GM23338 (cell line): ENCODE measurements at regions not wholly inside any gene's neighbourhood (a gene's known extent, or its start where the extent isn't known, plus 50 kb on each side); places are given as distances from the start of the nearest gene placed in this dataset.

Source experiments
- ATAC-seq: fragments of 200-7000 bp; cut with Tn5 transposase; 3 replicates; pipeline ENCODE4 v1.9.1; 2020
- DNase-seq: peaks from one replicate; pipeline ENCODE4 v3.0.0-alpha.2; 2015; ENCODE audit warnings: low spot score
- H2AFZ ChIP-seq: fragments of 200-600 bp; sonication (generic); 2 replicates; pipeline ENCODE4 v1.8.0; 2016; ENCODE audit warnings: antibody characterized with exemption, mild to moderate bottlenecking, moderate library complexity
- H3F3A ChIP-seq: fragments of 200-600 bp; sonication (generic); replicated peaks from 2 replicates; pipeline ENCODE4 v1.8.0; 2017; ENCODE audit warnings: antibody characterized with exemption, mixed run types, low read depth
- H3K27ac ChIP-seq: fragments of 200-600 bp; sonication (generic); 2 replicates; pipeline ENCODE4 v1.6.1; 2016; ENCODE audit warnings: low read depth
- H3K27me3 ChIP-seq: fragments of 200-600 bp; sonication (generic); 2 replicates; pipeline ENCODE4 v1.8.0; 2016; ENCODE audit warnings: mild to moderate bottlenecking, mixed run types, moderate library complexity; ENCODE audit not compliant: insufficient read depth
- H3K36me3 ChIP-seq: fragments of 200-600 bp; sonication (generic); 2 replicates; pipeline ENCODE4 v1.8.0; 2016; ENCODE audit warnings: mild to moderate bottlenecking; ENCODE audit not compliant: insufficient read depth
- H3K4me1 ChIP-seq: fragments of 200-600 bp; sonication (generic); 2 replicates; pipeline ENCODE4 v1.8.0; 2016; ENCODE audit warnings: mild to moderate bottlenecking, moderate library complexity; ENCODE audit not compliant: insufficient read depth
- H3K4me2 ChIP-seq: fragments of 200-600 bp; sonication (generic); 2 replicates; pipeline ENCODE4 v1.7.1; 2017; ENCODE audit warnings: mixed run types
- H3K4me3 ChIP-seq: fragments of 200-600 bp; sonication (generic); 2 replicates; pipeline ENCODE4 v1.6.1; 2016; ENCODE audit warnings: mixed run types
- H3K79me2 ChIP-seq: fragments of 200-600 bp; sonication (generic); replicated peaks from 2 replicates; pipeline ENCODE4 v1.8.0; 2017; ENCODE audit warnings: mild to moderate bottlenecking; ENCODE audit not compliant: insufficient read depth
- H3K9me2 ChIP-seq: fragments of 200-600 bp; sonication (generic); 2 replicates; pipeline ENCODE4 v1.8.0; 2017; ENCODE audit not compliant: insufficient read depth
- H4K20me1 ChIP-seq: fragments of 200-600 bp; sonication (generic); replicated peaks from 2 replicates; pipeline ENCODE4 v1.8.0; 2017; ENCODE audit warnings: mild to moderate bottlenecking; ENCODE audit not compliant: insufficient read depth
- H3K27ac Mint-ChIP-seq: 2 replicates; pipeline ENCODE4 v1.8.0; 2020; ENCODE audit warnings: inconsistent platforms, mild to moderate bottlenecking, moderate library complexity, mixed read lengths
- H3K27me3 Mint-ChIP-seq: 3 replicates; pipeline ENCODE4 v1.8.0; 2022; ENCODE audit warnings: low read depth, mild to moderate bottlenecking, moderate library complexity, mixed read lengths, inconsistent platforms; ENCODE audit not compliant: insufficient read depth, poor library complexity
- H3K36me3 Mint-ChIP-seq: 3 replicates; pipeline ENCODE4 v1.8.0; 2021; ENCODE audit warnings: low read depth, mild to moderate bottlenecking, inconsistent platforms, moderate library complexity, mixed read lengths
- H3K4me1 Mint-ChIP-seq: 3 replicates; pipeline ENCODE4 v1.8.0; 2020; ENCODE audit warnings: mild to moderate bottlenecking, inconsistent platforms, mixed read lengths
- H3K4me3 Mint-ChIP-seq: 3 replicates; pipeline ENCODE4 v1.8.0; 2021; ENCODE audit warnings: moderate library complexity, mild to moderate bottlenecking, inconsistent platforms, mixed read lengths
- H3K9me3 Mint-ChIP-seq: 3 replicates; pipeline ENCODE4 v1.8.0; 2020; ENCODE audit warnings: moderate library complexity, mild to moderate bottlenecking, inconsistent platforms, mixed read lengths
- CREB1 ChIP-seq: fragments of 250-450 bp; sonication (Bioruptor Pico); IDR thresholded peaks from 2 replicates; pipeline ENCODE4 v1.5.0; 2020; ENCODE audit warnings: low read depth, mild to moderate bottlenecking, moderate library complexity
- ETS1 ChIP-seq: IDR thresholded peaks from 2 replicates; pipeline ENCODE4 v1.6.1; 2016; ENCODE audit warnings: antibody characterized with exemption
- EZH2 ChIP-seq: fragments of 200-600 bp; sonication (generic); IDR thresholded peaks from one replicate; pipeline ENCODE4 v1.8.0; 2017; ENCODE audit warnings: antibody characterized with exemption, mild to moderate bottlenecking, low read depth; ENCODE audit not compliant: unreplicated experiment
- EZH2phosphoT487 ChIP-seq: fragments of 200-600 bp; sonication (generic); IDR thresholded peaks from one replicate; pipeline ENCODE4 v1.8.1; 2018; ENCODE audit warnings: antibody characterized with exemption; ENCODE audit not compliant: unreplicated experiment
- JUNB ChIP-seq: IDR thresholded peaks from one replicate; pipeline ENCODE4 v1.6.1; 2016; ENCODE audit warnings: antibody characterized with exemption; ENCODE audit not compliant: unreplicated experiment
- NANOG ChIP-seq: IDR thresholded peaks from 2 replicates; pipeline ENCODE4 v1.6.1; 2016; ENCODE audit warnings: antibody characterized with exemption, borderline replicate concordance
- POLR2AphosphoS5 ChIP-seq: IDR thresholded peaks from 2 replicates; pipeline ENCODE4 v1.6.1; 2016; ENCODE audit warnings: antibody characterized with exemption, low read depth
- ZNF114 ChIP-seq: fragments of 250-450 bp; sonication (Bioruptor Pico); IDR thresholded peaks from 2 replicates; pipeline ENCODE4 v1.5.0; 2020; ENCODE audit warnings: mild to moderate bottlenecking, moderate library complexity
- ZNF331 ChIP-seq: fragments of 250-450 bp; sonication (Bioruptor Pico); IDR thresholded peaks from 2 replicates; pipeline ENCODE4 v1.5.0; 2020; ENCODE audit warnings: low read depth, mild to moderate bottlenecking, moderate library complexity
- TF ChIP-seq, protein P1 (sequence below): fragments of 250-450 bp; sonication (Bioruptor Pico); IDR thresholded peaks from 2 replicates; pipeline ENCODE4 v1.5.0; 2020; ENCODE audit warnings: mild to moderate bottlenecking, moderate library complexity
- TF ChIP-seq, protein P2 (sequence below), 2 experiments: fragments of 200-600 bp in 1 of 2; sonication (generic) in 1 of 2; conservative IDR thresholded peaks; 2 replicates each; pipeline versions ENCODE4 v1.5.1 to v1.6.1; 2016 to 2017; ENCODE audit warnings: antibody characterized with exemption in 2 of 2, low read depth in 2 of 2, mild to moderate bottlenecking in 2 of 2, moderate library complexity in 1 of 2

- no peaks in the 10 kb centered on the region for H4K20me1 ChIP-seq
- H3K9me2 ChIP-seq, result no peaks in the 10 kb centered on the region
- no peak overlapping the region for H3K4me3 ChIP-seq
- no peak for DNase-seq
- H3K27me3 Mint-ChIP-seq, result no peaks in the 10 kb centered on the region
- no peak for TF ChIP-seq EZH2phosphoT487
- H3K36me3 Mint-ChIP-seq, result no peaks in the 10 kb centered on the region
- H3F3A ChIP-seq, result no peaks in the 10 kb centered on the region
- H3K27me3 ChIP-seq, result no peaks in the 10 kb centered on the region
- no peaks in the 10 kb centered on the region for H3K79me2 ChIP-seq
- no peak for ATAC-seq
- no peaks in the 10 kb centered on the region for H3K4me1 ChIP-seq
- H3K4me3 Mint-ChIP-seq, result no peak overlapping the region
- no peak overlapping the region for H2AFZ ChIP-seq
- H3K4me2 ChIP-seq, result no peak overlapping the region
- no peak overlapping the region for H3K27ac ChIP-seq
- H3K36me3 ChIP-seq, result no peaks in the 10 kb centered on the region
- H3K9me3 Mint-ChIP-seq, result no peaks in the 10 kb centered on the region
- H3K27ac Mint-ChIP-seq, result no peak overlapping the region
- no peaks in the 10 kb centered on the region for H3K4me1 Mint-ChIP-seq
Measured at GRCh38 chr6:92139601-92140000, 1279.8 kb downstream of the EPHA7 start.

- H3K27ac Mint-ChIP-seq, result no peak overlapping the region
- no peaks in the 10 kb centered on the region for H3K9me3 Mint-ChIP-seq
- Histone ChIP-seq H2AFZ (no peak overlapping the region), H3K4me2 (no peak overlapping the region), H3F3A (no peaks in the 10 kb centered on the region), H3K79me2 (no peaks in the 10 kb centered on the region), H4K20me1 (no peaks in the 10 kb centered on the region), H3K27ac (no peak overlapping the region), H3K27me3 (no peaks in the 10 kb centered on the region), H3K36me3 (no peaks in the 10 kb centered on the region), H3K4me1 (no peaks in the 10 kb centered on the region), H3K4me3 (no peak overlapping the region), H3K9me2 (no peaks in the 10 kb centered on the region)
- H3K36me3 Mint-ChIP-seq, result no peaks in the 10 kb centered on the region
- no peak overlapping the region for H3K4me3 Mint-ChIP-seq
- ATAC-seq, result no peak
- H3K27me3 Mint-ChIP-seq, result no peaks in the 10 kb centered on the region
- H3K4me1 Mint-ChIP-seq, result no peaks in the 10 kb centered on the region; the same call in 2 of the 3 replicates
- no peak for DNase-seq
- TF ChIP-seq NANOG, result no peak
- TF ChIP-seq ETS1, result no peak
- TF ChIP-seq, protein P1, sequence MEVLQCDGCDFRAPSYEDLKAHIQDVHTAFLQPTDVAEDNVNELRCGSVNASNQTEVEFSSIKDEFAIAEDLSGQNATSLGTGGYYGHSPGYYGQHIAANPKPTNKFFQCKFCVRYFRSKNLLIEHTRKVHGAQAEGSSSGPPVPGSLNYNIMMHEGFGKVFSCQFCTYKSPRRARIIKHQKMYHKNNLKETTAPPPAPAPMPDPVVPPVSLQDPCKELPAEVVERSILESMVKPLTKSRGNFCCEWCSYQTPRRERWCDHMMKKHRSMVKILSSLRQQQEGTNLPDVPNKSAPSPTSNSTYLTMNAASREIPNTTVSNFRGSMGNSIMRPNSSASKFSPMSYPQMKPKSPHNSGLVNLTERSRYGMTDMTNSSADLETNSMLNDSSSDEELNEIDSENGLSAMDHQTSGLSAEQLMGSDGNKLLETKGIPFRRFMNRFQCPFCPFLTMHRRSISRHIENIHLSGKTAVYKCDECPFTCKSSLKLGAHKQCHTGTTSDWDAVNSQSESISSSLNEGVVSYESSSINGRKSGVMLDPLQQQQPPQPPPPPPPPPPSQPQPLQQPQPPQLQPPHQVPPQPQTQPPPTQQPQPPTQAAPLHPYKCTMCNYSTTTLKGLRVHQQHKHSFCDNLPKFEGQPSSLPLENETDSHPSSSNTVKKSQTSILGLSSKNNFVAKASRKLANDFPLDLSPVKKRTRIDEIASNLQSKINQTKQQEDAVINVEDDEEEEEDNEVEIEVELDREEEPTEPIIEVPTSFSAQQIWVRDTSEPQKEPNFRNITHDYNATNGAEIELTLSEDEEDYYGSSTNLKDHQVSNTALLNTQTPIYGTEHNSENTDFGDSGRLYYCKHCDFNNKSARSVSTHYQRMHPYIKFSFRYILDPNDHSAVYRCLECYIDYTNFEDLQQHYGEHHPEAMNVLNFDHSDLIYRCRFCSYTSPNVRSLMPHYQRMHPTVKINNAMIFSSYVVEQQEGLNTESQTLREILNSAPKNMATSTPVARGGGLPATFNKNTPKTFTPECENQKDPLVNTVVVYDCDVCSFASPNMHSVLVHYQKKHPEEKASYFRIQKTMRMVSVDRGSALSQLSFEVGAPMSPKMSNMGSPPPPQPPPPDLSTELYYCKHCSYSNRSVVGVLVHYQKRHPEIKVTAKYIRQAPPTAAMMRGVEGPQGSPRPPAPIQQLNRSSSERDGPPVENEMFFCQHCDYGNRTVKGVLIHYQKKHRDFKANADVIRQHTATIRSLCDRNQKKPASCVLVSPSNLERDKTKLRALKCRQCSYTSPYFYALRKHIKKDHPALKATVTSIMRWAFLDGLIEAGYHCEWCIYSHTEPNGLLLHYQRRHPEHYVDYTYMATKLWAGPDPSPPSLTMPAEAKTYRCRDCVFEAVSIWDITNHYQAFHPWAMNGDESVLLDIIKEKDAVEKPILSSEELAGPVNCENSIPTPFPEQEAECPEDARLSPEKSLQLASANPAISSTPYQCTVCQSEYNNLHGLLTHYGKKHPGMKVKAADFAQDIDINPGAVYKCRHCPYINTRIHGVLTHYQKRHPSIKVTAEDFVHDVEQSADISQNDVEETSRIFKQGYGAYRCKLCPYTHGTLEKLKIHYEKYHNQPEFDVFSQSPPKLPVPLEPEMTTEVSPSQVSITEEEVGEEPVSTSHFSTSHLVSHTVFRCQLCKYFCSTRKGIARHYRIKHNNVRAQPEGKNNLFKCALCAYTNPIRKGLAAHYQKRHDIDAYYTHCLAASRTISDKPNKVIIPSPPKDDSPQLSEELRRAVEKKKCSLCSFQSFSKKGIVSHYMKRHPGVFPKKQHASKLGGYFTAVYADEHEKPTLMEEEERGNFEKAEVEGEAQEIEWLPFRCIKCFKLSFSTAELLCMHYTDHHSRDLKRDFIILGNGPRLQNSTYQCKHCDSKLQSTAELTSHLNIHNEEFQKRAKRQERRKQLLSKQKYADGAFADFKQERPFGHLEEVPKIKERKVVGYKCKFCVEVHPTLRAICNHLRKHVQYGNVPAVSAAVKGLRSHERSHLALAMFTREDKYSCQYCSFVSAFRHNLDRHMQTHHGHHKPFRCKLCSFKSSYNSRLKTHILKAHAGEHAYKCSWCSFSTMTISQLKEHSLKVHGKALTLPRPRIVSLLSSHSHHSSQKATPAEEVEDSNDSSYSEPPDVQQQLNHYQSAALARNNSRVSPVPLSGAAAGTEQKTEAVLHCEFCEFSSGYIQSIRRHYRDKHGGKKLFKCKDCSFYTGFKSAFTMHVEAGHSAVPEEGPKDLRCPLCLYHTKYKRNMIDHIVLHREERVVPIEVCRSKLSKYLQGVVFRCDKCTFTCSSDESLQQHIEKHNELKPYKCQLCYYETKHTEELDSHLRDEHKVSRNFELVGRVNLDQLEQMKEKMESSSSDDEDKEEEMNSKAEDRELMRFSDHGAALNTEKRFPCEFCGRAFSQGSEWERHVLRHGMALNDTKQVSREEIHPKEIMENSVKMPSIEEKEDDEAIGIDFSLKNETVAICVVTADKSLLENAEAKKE (CRISPR knock-in tag), result no peak
- TF ChIP-seq EZH2phosphoT487, result no peak
- no peak for TF ChIP-seq POLR2AphosphoS5
- no peak for TF ChIP-seq ZNF331 (CRISPR knock-in tag)
- no peak for TF ChIP-seq EZH2
- no peak for TF ChIP-seq CREB1 (CRISPR knock-in tag)
- TF ChIP-seq, protein P2, sequence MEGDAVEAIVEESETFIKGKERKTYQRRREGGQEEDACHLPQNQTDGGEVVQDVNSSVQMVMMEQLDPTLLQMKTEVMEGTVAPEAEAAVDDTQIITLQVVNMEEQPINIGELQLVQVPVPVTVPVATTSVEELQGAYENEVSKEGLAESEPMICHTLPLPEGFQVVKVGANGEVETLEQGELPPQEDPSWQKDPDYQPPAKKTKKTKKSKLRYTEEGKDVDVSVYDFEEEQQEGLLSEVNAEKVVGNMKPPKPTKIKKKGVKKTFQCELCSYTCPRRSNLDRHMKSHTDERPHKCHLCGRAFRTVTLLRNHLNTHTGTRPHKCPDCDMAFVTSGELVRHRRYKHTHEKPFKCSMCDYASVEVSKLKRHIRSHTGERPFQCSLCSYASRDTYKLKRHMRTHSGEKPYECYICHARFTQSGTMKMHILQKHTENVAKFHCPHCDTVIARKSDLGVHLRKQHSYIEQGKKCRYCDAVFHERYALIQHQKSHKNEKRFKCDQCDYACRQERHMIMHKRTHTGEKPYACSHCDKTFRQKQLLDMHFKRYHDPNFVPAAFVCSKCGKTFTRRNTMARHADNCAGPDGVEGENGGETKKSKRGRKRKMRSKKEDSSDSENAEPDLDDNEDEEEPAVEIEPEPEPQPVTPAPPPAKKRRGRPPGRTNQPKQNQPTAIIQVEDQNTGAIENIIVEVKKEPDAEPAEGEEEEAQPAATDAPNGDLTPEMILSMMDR (conservative IDR thresholded peaks at IDR 0.05; ENCODE audit: low read depth in 2 of 2), result no peak
- TF ChIP-seq JUNB, result no peak
- TF ChIP-seq ZNF114 (CRISPR knock-in tag), result no peak
Measured at GRCh38 chr6:92132957-92133356, 1286.4 kb downstream of the EPHA7 start.
